OCI-LY3 (cell line): ENCODE measurements at regions not wholly inside any gene's neighbourhood (a gene's known extent, or its start where the extent isn't known, plus 50 kb on each side); places are given as distances from the start of the nearest gene placed in this dataset.
"Not testable (repeated sequence)": the region's sequence is repeated elsewhere in the genome, so short reads cannot be mapped to it uniquely, and the experiment has no call there.

Experiments used
- H2AFZ ChIP-seq: fragments of 200-600, 300-600 bp; shearing (Covaris generic); 2 replicates; pipeline ENCODE4 v1.6.0; 2014; ENCODE audit warnings: antibody characterized with exemption, low read depth, low read length
- H3K27ac ChIP-seq: fragments of 200-600, 300-600 bp; sonication (generic); 2 replicates; pipeline ENCODE4 v1.5.1; 2014; ENCODE audit warnings: mild to moderate bottlenecking, low read length, moderate library complexity, mixed read lengths
- H3K27me3 ChIP-seq: fragments of 200-600, 300-600 bp; sonication (generic); 2 replicates; pipeline ENCODE4 v1.6.1; 2014; ENCODE audit warnings: low read depth, low read length, mixed read lengths
- H3K36me3 ChIP-seq: fragments of 200-600, 300-600 bp; sonication (generic); replicated peaks from 2 replicates; pipeline ENCODE3; 2014; ENCODE audit warnings: low read depth, low read length, mixed read lengths
- H3K4me1 ChIP-seq: fragments of 300-600, 200-600 bp; sonication (generic); 2 replicates; pipeline ENCODE4 v1.6.1; 2014; ENCODE audit warnings: low read length, mixed read lengths
- H3K4me2 ChIP-seq: fragments of 200-600, 300-600 bp; sonication (generic); 2 replicates; pipeline ENCODE4 v1.6.1; 2014; ENCODE audit warnings: low read length, mixed read lengths
- H3K4me3 ChIP-seq: fragments of 300-600, 200-600 bp; sonication (generic); 2 replicates; pipeline ENCODE4 v1.5.1; 2014; ENCODE audit warnings: antibody characterized with exemption, mild to moderate bottlenecking, low read length, moderate library complexity
- H3K79me2 ChIP-seq: fragments of 300-600, 200-600 bp; shearing (Covaris generic); 2 replicates; pipeline ENCODE4 v1.6.1; 2014; ENCODE audit warnings: mild to moderate bottlenecking, low read length, mixed read lengths
- H3K9ac ChIP-seq: fragments of 300-600, 200-600 bp; shearing (Covaris generic); 2 replicates; pipeline ENCODE4 v1.6.0; 2014; ENCODE audit warnings: mild to moderate bottlenecking, low read length, moderate library complexity
- H3K9me3 ChIP-seq: fragments of 200-600, 300-600 bp; shearing (Covaris generic); 2 replicates; pipeline ENCODE4 v1.6.1; 2014; ENCODE audit warnings: low read length, mixed read lengths; ENCODE audit not compliant: insufficient read depth
- H4K20me1 ChIP-seq: fragments of 200-600, 300-600 bp; sonication (generic); 2 replicates; pipeline ENCODE4 v1.6.1; 2016; ENCODE audit warnings: low read length, mixed read lengths; ENCODE audit not compliant: insufficient read depth
- CTCF ChIP-seq: fragments of 200-600, 300-600 bp; sonication (generic); IDR thresholded peaks from 2 replicates; pipeline ENCODE4 v1.5.1; 2014; ENCODE audit warnings: antibody characterized with exemption, low read length, low read depth
- EZH2phosphoT487 ChIP-seq: fragments of 200-600 bp; shearing (Covaris generic); IDR thresholded peaks from 2 replicates; pipeline ENCODE4 v1.6.1; 2018; ENCODE audit warnings: antibody characterized with exemption, mixed run types, low read depth

GRCh38 chr5:67548520-67549295, 352.1 kb upstream of the CD180 start:
- Histone ChIP-seq H3K4me3 (peak overlapping the region; percentile 66), H3K4me2 (peak overlapping the region; percentile 68)

GRCh38 chr5:67547682-67548081, 351.1 kb upstream of the CD180 start:
- no peaks in the 10 kb centered on the region for H3K79me2 ChIP-seq
- 0 out of 2 replicates have a peak, but pooled peaks cover 3% of the 10 kb centered on the region for H3K9me3 ChIP-seq
- H3K4me3 ChIP-seq, result no peak overlapping the region
- H3K9ac ChIP-seq, result no peak overlapping the region
- peaks cover 23% of the 10 kb centered on the region for H3K4me1 ChIP-seq
- no peaks in the 10 kb centered on the region for H3K27me3 ChIP-seq
- TF ChIP-seq CTCF (no peak), EZH2phosphoT487 (no peak)
- no peak overlapping the region for H2AFZ ChIP-seq
- H3K4me2 ChIP-seq, result no peak overlapping the region
- no peaks in the 10 kb centered on the region for H3K36me3 ChIP-seq
- H4K20me1 ChIP-seq, result no peaks in the 10 kb centered on the region
- H3K27ac ChIP-seq, result no peak overlapping the region

More at GRCh38 chr5:67548520-67549295, 352.1 kb upstream of the CD180 start:
- no peak for TF ChIP-seq EZH2phosphoT487
- TF ChIP-seq CTCF, result no peak
- Histone ChIP-seq H3K36me3 (no peaks in the 10 kb centered on the region), H2AFZ (peak overlapping the region; percentile 74), H4K20me1 (no peaks in the 10 kb centered on the region), H3K9me3 (0 out of 2 replicates have a peak, but pooled peaks cover 3% of the 10 kb centered on the region), H3K27me3 (no peaks in the 10 kb centered on the region), H3K79me2 (no peaks in the 10 kb centered on the region), H3K9ac (no peak overlapping the region), H3K27ac (0 out of 2 replicates have a peak overlapping the region, but pooled peaks have one; percentile 27), H3K4me1 (peaks cover 23% of the 10 kb centered on the region)

GRCh38 chr5:67544942-67545341, 348.3 kb upstream of the CD180 start:
- H3K27ac ChIP-seq, result peak overlapping the region; percentile 71
- H3K9ac ChIP-seq, H3K36me3 ChIP-seq, H3K4me3 ChIP-seq, H3K9me3 ChIP-seq, H3K4me2 ChIP-seq, H3K27me3 ChIP-seq, H3K79me2 ChIP-seq, H4K20me1 ChIP-seq, H2AFZ ChIP-seq: not testable (repeated sequence)
- H3K4me1 ChIP-seq, result peaks cover 23% of the 10 kb centered on the region

GRCh38 chr5:67543720-67544270, 347.2 kb upstream of the CD180 start:
- Histone ChIP-seq H3K9me3 (0 out of 2 replicates have a peak, but pooled peaks cover 3% of the 10 kb centered on the region), H3K4me2 (no peak overlapping the region), H3K4me3 (no peak overlapping the region), H3K36me3 (no peaks in the 10 kb centered on the region), H2AFZ (no peak overlapping the region), H3K27ac (no peak overlapping the region), H3K4me1 (peaks cover 19% of the 10 kb centered on the region), H3K9ac (no peak overlapping the region), H3K27me3 (no peaks in the 10 kb centered on the region), H4K20me1 (no peaks in the 10 kb centered on the region), H3K79me2 (no peaks in the 10 kb centered on the region)
- TF ChIP-seq CTCF (no peak), EZH2phosphoT487 (no peak)
